ENCODE measurements at regions not wholly inside any gene's neighbourhood (a gene's known extent, or its start where the extent isn't known, plus 50 kb on each side); places are given as distances from the start of the nearest gene placed in this dataset.
"Not testable (repeated sequence)": the region's sequence is repeated elsewhere in the genome, so short reads cannot be mapped to it uniquely, and the experiment has no call there.

DNA sequence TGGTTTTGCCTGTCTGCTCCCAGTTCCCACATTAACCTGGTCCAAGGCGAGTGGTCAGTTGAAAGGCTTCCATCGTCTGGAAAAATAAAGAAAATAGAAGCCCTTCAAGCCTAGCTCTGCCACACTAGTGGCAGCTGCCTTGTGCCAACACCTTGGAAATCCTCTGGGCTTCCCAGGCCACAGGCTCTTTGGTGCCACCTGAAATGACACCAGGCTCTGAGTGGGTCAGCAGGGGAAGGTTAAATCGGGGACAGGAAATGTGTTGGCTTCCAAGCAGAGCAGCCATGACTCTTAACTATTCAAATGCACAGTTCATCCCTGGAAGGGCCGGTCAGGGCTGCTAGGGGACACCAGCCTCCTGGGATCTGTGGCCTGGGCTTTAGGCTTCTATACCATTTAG, 558.7 kb downstream of the MATN1 start:
- no peak for DNase-seq

DNA sequence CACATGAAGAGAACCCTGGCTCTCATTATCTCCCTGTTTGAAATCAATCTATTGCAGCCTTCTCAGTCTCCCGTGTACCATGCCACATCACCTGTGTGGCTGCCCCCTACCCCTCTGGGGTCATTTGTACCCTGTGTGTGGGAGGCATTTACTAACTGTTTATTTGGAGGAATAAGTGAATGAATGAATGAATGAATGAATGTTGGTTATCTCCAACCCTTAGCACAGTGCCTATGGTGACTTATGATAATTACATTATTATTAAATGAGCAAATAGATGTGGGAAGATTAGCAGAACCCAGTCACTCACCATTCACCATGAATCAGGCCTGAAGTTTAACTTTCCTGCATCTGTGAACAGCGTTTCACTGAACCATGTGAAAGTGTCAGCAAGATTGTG, 560.8 kb downstream of the MATN1 start:
- DNase-seq, result no peak

DNA sequence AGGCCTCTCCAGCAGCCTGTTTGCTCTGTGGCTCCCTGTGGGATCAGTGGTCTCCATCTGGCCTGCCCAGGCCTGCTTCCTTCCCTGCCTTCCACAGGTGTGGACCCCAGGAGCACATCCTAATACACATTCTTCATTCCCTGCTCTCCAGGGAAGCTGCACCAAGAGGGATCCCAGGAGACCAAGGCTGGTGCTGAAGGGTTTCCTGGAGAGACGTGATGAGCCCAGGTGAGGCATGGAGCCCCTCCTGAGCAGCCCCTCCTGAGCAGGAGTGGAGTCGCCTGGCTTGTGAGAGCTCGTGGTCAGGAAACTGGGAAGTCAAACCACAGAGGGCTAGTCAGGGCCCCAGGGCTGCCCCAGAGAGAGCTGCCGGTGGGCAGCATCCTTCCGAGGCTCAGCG, 561.4 kb downstream of the MATN1 start:
- no peak for DNase-seq

DNA sequence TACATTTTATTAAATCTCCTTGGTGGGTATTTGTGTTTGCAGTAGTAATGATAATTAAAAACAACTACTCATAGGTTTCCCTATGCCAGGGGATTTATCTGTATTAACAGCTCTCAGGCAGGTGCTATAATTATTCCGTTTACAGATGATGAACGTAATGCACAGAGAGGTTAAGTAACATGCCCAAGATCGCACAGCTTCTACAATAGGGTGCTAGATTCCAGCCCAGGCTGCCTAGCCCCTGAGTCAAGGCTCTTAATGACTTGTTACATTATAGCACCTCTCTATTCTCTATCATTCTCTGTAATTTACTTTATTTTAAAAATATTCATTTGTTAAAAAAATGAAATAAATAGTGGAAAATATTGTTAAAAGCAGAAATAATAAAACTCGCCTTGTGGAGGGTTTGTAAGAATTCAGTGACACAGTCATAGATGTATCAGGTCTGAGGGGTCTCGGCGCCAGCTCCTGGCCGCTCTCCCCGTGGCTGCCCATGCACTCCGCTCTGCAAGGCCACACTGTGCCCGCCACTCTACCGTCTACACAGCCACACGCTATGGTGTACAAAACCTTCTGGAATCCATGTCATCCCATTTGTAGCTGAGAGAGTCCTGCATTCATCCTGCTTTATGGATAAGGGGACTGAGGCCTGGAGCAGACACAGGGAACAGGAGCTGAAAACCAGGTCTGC, 562.2 kb downstream of the MATN1 start:
- no peak for DNase-seq

DNA sequence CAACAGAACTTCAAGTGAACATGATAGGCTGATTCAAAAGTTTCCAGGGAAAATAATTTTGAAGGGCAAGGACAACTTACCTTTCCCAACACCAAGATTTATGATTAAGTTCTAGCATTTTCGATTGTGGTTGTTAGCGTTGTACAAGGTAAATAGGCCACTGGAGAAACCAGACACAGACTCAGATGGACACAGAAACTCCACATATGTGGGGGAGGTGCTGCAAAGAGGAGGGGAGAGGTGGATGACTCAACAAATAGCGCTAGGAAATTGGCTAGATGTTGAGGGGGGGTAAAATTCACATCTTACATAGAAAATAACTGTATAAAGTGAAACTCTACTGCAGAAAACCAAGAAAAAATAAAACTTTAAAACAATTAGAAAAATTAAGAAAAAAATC, 564.4 kb downstream of the MATN1 start:
- no peak for DNase-seq

DNA sequence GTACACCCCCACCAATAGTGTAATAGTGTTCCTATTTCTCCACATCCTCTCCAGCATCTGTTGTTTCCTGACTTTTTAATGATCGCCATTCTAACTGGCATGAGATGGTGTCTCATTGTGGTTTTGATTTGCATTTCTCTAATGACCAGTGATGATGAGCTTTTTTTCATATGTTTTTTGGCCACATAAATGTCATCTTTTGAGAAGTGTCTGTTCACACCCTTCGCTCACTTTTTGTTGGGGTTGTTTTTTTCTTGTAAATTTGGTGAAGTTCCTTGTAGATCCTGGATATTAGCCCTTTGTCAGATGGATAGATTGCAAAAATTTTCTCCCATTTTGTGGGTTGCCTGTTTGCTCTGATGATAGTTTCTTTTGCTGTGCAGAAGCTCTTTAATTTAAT, 567.7 kb downstream of the MATN1 start:
- DNase-seq, result not testable (repeated sequence)

DNA sequence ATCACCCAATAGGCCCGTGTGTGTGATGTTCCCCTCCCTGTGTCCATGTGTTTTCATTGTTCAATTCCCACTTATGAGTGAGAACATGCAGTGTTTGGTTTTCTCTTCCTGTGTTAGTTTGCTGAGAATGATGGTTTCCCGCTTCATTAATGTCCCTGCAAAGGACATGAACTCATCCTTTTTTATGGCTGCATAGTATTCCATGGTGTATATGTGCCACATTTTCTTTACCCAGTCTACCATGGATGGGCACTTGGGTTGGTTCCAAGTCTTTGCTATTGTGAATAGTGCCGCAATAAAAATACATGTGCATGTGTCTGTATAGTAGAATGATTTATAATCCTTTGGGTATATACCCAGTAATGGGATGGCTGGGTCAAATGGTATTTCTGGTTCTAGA, 568.1 kb downstream of the MATN1 start:
- not testable (repeated sequence) for DNase-seq

DNA sequence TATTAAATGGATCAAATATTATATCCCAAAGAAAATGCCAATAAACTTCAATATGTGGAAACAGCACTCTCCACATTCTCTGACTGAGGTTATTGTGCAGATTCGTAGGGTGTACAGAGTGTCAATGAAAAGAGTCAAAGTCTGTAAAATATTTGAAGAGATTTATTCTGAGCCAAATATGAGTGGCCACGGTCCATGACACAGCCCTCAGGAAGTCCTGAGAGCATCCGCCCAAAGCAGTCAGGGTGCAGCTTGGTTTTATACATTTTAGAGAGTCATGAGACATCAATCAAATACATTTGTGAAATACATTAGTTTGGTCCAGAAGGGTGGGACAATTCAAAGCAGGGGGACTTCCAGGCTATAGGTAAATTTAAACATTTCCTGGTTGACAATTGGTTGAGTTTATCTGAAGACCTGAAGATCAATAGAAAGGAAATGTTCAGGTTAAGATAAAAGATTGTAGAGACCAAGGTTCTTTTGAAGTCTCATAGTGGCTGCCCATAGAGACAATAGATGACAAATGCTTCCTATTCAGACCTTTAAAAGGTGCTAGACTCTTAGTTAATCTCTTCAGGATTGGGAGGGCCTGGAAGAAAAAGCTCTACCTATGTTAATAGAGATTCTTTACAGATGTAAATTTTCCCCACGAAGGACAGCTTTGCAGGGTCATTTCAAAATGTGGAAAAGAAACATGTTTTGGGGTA, 569.5 kb downstream of the MATN1 start:
- DNase-seq, result no peak

DNA sequence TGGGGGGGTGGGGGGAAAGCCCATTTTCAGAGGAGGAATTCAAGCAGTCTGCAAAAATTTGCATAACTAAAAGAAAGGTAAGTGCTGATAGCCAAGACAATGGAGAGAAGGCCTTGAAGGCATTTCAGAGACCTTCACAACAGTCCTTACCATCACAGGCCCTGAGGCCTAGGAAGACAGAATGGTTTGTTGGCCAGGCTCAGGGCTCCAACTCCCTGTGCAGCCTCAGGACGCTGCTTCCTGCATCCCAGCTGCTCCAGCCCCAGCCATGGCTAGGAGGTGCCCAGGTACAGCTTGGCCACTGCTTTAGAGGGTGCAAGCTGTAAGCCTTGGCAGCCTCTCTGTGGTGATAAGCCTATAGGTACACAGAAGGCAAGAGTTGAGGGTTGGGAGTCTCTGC, 571.6 kb downstream of the MATN1 start:
- DNase-seq, result no peak

DNA sequence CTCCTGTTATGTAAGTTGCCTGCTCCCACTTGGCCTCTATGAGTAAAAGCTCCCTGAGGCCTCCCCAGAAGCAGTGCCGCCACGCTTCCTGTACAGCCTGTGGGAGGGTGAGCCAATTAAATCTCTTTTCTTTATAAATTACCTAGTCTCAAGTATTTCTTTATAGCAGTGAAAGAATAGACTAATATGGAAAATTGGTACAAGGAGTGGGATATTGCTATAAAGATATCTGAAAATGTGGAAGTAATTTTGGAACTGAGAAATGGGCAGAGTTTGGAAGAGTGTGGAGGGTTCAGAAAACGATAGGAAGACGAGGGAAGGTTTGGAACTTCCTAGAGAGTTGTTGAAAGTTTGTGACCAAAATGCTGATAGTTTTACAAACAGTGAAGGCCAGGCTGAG, 572.3 kb downstream of the MATN1 start:
- DNase-seq, result no peak

DNA sequence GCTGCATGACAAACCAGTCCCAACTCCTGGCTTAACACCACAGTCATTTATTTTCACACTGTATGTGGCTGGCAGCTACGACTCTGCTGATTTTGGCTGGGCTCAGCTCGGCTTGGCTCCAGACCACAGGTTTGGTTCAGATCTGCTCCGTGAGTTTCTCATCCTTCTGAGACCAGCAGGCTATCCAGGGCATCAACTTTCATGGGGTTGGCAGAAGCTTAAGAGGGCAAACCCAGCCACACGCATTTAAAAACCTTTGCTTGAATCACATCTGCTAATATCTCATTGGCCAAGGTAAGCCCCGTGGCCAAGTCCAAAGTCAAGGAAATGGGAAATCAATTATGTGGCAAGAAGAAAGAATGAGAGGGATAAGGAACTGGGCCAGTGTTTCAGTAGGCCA, 574.2 kb downstream of the MATN1 start:
- DNase-seq, result no peak

DNA sequence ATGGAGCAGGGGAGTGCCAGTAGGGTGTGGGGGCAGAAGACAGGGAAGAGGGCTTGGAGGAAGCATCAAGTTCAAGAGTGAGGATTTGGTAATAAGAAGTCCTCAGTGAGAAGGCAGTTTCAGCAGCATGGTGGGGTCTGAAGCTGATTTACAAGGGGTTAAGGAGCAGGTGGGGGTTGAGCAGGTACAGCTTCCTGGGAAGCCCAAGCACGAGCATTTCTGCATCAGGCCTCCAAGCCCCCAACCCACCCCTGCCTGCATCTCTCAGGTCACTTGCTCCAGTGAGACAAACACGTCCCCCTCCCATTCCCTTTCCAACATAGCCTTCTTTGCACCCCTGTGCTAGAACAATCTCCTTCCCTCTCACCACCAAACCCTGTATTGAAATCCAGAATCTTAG, 574.7 kb downstream of the MATN1 start:
- no peak for DNase-seq

DNA sequence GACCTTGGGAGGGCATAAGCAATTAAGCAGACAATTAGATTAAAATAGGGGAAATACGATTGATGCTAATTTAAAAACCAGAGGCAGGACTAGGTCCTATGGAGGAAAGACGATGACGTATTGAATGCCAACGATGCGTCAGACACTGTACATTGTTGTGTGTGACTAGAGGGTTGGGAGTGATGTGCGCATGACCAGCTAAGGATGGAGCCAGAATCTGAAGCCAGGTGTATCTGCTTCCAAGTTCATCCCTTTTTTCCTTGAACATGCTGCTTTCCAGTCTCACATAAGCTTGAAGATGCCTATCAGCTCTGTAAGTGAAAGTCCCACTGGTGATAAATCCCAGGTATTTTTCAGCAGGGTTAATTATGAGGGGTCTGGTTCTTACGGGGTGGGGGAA, 576.2 kb downstream of the MATN1 start:
- DNase-seq, result no peak

DNA sequence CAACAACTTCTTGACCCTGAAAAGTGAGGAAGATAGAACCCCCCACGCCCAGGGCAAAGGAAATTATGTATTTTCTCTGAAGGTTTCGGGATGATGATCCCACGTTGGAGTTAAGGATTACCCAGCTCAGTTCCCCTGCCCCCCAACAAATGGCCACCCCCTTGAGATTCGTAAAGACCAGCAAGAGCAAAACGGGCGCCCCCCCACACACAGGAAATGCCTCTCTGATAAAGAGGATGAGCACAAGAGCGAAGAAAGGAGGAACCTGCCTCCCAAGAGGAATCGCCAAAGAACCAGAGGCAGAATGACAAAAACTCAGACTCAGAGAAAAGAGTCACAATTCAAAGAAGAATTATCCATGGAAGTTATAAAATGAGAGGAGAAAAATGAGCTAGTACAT, 576.9 kb downstream of the MATN1 start:
- DNase-seq, result no peak

DNA sequence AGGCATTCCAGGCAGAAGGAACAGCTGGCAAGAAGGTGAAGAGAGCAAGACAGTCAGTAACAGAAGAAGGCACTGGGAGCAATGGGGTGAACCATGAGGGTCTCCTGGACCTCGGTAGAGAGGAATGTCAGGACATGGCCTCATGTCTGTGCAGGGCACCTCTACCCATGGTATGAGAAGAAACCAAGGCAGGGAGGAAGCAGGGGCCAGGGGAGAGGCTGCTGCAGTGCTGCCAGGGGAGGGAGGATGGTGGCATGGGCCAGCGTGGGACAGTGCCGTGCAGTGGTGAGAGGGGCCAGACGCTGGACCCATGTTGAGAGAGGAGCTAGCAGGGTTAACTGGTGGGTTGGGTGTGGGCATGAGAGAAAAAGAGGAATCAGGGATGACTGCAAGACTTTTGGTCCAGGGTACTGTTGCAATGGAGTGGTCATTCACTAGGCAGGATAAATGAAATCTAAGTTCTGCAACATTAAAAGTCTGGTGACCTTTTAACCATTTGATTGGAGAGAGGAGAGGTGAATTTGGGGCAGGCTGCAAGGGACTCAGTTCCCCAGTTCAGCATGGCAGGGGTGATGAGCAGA, 577.6 kb downstream of the MATN1 start:
- no peak for DNase-seq

DNA sequence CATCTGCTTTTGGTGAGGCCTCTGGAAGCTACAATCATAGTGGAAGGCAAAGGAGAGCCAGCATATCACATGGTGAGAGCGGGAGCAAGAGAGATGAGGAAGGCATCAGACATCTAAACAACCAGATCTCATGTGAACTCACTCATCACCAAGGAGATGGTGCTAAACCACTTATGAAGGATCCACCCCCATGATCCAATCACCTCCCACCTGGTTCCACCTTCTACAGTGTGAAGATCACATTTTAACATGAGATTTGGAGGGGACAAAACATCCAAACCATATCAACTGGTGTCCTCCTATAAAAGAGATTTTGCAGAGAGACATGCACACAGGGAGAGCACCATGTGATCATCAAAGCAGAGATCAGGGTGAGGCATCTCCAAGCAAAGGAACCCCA, 578.6 kb downstream of the MATN1 start:
- no peak for DNase-seq

DNA sequence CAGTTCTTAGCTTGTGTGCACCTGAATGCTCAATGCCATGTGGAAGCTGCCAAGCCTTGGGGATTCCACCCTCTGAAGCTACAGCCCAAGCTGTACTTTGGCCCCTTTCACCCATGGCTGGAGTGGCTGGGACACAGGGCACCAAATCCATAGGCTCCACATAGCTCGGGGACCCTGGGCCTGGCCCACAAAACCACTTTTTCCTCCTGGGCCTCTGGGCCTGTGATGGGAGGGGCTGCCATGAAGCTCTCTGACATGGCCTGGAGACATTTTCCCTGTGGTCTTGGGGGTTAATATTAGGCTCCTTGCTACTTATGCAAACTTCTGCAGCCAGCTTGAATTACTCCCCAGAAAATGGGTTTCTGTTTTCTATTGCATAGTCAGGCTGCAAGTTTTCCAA, 579.9 kb downstream of the MATN1 start:
- no peak for DNase-seq

DNA sequence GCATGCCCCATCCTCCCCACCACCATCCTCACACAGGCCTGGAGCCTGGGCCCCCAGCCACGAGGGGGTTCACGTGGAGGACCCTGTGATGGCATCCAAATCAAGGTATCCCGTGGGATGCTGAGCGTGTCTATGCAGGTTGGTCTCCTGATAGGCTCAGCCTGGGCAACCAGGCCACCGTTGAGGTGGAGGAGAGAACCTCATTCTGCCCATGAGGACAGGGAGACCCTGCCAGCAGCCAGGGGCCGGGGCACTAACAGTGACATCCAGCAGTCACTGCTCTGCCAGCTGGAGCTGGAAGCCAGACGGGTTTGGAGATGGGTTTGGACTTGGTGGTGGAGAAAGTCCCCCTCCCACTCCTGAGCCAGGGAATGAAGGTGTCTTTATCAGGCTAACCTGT, 582.8 kb downstream of the MATN1 start:
- no peak for DNase-seq

DNA sequence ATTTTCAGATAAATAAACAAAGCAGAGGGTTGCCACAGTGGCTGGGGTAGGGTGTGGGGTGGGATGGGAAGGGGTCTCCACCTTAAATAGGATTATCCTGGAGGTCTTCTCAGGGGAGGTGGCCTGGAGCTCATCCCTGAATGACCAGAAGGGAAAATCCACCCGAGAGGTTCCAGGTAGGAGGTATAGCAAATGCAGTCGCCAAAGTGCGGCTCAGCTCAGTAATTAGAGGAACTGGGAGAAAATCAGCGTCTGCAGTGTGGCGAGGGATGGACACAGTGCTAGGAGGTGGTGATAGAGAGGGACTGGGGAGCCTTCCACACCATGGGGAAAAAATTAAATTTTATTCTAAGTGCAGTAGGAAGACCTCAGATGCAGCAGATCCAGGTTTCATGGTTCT, 584.5 kb downstream of the MATN1 start:
- no peak for DNase-seq

DNA sequence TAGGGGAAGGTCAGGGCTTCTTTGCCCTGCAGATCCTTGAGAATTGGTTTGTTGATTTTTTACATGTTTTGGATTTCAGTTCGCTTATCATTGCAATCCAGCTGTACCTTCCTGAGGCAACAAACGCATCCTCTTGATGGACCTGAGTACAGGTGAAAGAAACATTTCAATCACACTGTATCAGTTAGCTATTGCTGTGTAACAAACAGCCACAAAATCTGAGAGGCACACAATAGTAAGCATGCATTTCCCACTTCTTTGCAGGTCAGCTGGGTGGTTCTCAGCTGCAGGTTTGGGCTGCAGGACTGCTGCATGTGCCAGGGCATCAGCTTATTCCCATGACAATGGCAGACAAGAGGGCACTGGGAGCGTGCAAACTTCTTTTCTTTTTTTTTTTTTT, 586.4 kb downstream of the MATN1 start:
- no peak for DNase-seq

DNA sequence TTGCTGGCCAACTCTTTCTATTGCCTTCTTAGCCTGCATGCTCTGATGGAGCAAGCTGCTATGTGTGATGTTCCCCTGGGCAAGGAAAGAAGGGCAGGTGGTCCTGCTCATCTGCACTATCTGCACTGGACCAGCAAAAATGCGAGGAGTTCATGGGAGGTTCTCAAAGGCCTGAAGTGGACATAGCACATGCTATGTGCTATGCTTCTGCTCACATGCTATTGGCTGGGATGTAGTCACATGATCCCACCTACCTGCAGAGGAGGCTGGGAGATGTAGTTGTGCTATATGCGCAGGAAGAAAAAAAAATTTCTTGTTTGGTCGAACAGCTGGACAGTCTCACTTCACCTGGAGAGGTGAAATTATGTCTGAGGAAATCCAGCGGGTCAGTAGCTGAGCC, 587.7 kb downstream of the MATN1 start:
- DNase-seq, result no peak

DNA sequence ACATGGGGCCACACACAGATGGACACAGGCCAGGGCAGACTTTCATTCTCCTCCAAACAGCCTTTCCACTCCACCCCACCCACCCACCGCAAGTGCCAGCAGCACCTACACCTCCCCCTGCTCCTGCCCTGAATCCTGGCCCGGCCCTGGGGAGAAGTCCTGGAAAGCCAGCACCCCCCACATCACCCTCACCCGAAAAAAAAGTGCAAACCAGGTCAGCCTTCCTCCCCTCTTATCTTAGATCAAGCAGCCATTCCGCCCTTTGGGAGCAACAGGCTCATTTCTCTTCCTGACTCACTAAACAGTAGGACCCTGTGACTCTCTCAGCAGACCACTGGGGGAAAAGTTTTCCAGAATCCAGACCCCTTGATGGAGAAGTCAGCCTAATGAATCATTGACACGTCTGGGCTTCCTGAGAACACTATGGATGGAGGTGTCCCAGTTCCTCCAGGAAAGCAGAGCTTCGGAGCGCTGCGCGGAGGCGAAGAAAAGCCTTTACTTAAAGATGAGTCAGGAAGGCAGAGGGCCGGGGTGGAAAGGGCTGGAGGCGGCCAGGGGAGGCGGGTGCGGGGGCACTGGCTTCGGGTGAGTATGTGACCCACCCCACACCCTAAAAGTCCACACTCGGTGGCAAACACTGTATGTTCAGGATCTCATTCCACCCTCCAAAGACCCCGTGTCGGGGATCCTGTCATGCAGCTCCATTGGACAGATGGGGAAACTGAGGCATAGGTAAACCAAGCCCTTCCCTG, 588.7 kb downstream of the MATN1 start:
- no peak for DNase-seq

DNA sequence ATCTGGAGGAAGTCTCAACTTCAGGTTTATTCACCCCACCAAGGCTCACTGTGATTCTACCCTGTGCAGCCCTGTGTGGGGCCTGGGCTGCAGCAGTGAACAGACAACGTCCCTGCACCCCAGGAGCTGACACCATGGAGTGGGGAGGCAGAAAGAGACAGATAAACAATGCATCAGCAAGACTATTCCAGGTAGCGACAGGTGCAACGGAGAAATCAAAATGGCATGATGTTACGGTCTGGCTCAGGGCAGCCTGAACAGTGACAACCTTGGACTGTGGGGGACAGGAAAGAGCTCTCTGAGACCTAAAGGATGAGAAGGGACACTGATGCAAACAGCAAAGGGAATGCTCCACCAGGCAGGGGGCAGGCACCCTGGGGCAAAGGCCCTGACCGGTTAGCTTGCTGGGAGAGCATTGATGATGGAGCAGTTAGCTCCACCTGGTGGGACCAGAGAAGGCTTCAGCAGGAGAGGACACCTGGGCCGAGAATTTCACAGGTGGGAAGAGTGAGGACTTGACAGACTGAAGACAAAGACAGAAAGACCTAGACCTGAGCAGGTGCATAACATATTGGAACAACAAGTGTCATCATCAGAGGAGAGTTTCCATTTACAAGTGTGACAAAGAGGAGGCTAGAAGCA, 589.9 kb downstream of the MATN1 start:
- no peak for DNase-seq
